Inferior parietal cortex (tissue), 1 donor: ENCODE measurements at regions not wholly inside any gene's neighbourhood (a gene's known extent, or its start where the extent isn't known, plus 50 kb on each side); places are given as distances from the start of the nearest gene placed in this dataset.

Source experiments
- DNase-seq: peaks from one replicate; pipeline ENCODE4 v3.0.0-alpha.2; 2016; ENCODE audit errors: extremely low spot score

DNA sequence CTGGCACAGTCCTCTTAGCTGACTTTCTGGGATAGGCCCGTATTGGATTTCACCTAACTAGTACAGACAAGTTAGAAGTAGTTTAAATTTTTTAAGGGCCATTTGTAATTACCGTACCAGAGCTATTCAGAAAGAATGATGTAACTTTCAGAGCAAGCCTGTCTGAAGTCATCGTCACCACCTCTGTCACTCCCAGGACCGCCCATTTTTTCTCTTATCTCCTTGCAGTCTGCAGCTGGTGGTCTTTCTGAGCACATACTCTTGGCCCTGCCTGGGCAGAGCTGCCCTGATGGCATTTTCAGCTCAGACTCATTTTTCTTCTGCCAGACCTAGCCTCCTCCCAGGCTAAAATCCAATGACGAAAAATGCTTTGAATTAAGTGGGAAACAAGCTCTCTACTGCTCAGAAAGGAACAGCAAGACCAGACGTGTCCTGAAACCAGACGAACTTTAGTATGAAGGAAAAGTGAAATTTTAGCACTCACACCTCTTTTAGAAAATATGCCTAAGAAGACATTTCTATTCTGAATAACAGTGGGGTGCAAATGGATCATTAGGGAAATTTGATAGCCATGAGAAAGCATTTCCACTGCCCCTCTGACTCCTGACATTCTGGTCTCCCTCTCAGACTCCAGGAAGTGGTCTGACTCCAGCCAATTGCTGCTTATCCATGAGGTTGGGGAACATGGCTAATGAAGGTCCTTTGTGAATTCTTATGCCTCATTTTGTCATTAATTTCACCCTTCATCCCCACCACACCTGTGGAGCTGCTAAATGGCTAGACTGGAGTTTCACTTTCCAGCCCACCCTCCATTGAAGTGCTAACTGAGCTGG lies 162.4 kb upstream of the GYPA start:
- DNase-seq: no peak

DNA sequence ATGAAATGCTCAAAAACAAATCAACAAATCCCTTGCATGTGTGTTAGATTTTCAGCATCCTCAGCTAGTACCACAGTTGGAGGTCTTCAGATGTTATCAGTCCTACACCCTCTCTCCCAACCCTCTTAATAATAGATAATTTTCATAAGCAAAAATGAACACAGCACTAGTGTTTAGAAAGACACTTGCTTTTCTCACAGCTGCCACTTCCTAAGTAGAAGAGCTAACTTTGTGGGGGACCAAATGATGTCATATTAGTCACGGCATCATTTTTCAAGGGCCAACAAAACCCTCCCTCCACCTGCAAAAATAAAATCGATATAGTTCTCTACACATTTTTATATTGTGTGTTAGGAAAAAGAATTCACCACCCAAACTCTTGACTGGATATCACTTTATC lies 163.5 kb upstream of the GYPA start:
- DNase-seq: no peak

DNA sequence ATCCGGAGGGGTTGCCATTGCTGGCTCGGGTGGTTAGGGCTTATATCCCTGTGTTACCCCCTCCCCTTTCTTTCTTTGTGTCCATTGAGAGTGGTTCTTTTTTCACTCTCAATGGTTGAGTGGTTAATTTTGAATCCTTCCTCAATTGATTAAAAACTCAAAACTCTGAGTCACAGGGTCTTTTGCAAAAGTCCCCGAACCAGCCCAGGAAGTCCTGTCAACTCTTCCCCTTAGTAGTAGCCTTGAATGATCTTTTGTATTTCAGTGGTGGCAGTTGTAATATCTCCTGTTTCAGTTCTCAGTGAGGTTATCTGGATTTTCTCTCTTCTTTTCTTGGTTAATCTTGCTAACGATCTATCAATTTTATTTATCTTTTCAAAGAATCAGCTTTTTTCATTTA lies 170.0 kb upstream of the GYPA start:
- no peak for DNase-seq

DNA sequence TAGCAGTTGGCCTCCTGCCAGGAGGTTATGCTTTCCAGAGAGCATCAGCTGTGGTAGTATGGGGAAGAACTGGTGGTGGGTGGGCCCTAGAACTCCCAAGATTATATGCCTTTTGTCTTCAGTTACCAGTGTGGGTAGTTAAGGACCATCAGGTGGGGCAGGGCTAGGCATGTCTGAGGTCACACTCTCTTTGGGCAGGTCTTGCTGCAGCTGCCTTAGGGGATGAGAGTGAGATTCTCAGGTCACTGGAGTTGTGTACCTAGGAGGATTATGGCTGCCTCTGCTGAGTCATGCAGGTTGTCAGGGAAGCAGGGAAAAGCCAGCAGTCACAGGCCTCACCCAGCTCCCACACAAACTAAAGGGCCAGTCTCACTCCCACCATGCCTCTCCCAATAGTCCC lies 172.9 kb upstream of the GYPA start:
- no peak for DNase-seq

DNA sequence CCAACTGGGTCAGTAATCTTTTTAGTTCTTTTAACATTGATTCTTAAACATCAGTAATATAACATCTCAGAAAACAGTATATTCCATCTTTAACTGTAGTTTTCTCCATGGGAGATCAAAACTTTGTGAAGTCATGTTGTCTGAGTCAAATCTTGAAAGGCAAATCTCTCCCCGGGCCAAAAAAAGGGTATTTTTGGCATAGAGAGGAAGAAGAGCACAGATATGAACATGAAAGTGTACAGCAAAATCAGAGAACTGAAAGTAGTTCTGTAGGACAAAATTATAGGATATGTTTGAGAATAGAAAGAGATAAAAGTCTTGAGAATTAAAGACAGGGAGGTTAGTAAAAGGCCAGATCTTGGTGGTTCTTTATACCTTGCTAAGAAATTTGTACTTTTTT lies 176.4 kb upstream of the GYPA start:
- DNase-seq: no peak

DNA sequence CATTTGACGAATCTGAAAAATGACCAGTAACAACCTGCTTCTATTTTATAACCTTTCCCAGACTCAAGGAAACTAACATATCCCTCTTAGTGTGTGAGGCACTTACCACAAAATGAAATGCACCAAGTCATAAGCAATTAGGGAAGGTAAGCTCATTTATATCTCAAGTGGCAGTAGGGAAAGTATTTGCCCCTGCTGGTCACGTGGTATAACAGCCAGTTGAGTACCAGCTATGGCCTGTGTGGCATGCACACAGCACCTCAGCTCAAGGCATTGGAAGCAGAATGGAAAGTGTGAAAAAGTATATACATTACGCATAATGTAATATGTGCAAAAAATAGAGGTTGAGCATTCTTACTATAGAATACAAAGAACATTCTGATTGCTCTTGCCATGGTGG lies 178.3 kb upstream of the GYPA start:
- no peak for DNase-seq

DNA sequence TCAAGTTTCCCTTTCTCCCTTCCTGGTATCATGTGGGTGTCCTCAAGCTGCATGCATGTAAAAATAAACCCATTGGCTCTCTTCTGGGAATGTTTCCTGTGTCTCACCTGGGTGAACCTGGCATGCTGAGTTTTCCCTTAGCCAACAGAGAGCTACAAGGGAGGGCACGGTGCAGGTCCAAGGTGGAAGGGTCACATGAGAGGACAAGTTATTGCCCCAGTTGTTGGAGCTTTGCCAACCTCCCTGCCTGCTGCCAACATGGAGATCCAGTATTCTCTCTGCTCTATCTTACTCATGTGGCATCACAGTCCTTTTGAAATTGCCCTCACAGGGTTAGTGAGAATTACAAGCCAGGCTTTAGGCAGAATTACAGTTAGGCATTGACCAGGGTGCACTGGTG lies 196.1 kb upstream of the GYPA start:
- no peak for DNase-seq

DNA sequence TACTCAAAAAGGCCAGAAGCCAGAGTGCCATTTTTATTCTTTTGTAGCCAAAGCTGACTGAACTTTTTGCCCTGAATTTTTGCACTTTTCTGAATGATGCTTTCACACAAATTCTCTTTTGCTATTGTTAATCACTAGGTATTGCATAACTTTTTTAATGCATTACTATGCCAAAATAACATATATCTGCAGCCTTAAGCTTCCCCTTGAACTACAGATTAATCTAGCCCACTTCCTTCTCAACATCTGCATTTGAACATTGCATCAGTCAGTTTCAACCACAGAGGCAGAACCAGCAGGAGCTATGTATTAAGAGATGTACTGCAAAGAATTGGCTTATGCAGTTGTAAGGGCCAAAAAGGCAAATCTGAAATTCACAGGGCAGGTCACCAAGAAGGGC lies 197.6 kb upstream of the GYPA start:
- DNase-seq: no peak

DNA sequence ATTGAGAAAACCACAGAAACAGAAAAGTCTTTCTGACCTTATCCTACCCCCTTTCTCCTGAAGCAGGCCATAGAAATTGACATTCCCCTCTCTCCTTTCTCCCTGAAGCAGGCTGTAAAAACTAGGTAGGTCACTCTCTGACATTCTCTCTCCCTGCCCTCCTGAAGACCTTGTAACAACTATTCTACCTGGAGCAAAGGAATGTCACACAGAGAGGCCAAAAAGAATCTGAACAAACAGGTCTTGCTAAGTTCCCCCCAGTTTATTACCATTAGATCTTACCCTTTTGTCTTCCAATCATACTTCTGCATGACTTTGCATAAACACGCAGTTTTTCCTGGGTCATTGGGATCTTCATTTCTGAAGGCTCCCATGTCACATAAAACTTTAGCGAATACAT lies 198.3 kb upstream of the GYPA start:
- DNase-seq: no peak

DNA sequence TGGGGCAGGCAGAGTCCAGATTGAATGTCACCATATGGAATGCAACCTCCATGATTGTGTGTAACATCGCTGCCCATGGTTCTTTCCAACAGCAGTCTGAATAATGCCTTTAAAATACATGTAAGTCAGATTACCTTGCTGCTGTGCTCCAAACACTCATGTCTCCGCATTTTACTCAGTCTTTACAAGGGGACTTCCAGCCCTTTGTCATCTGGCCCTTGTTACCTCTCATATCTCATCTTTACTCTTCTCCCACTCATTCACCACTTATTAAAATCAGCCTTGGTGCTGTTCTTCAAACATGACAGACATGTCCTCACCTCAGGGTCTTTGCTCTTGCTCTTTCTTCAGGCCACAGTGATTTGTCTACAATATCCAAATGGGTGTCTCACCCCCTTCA lies 200.4 kb upstream of the GYPA start:
- no peak for DNase-seq

DNA sequence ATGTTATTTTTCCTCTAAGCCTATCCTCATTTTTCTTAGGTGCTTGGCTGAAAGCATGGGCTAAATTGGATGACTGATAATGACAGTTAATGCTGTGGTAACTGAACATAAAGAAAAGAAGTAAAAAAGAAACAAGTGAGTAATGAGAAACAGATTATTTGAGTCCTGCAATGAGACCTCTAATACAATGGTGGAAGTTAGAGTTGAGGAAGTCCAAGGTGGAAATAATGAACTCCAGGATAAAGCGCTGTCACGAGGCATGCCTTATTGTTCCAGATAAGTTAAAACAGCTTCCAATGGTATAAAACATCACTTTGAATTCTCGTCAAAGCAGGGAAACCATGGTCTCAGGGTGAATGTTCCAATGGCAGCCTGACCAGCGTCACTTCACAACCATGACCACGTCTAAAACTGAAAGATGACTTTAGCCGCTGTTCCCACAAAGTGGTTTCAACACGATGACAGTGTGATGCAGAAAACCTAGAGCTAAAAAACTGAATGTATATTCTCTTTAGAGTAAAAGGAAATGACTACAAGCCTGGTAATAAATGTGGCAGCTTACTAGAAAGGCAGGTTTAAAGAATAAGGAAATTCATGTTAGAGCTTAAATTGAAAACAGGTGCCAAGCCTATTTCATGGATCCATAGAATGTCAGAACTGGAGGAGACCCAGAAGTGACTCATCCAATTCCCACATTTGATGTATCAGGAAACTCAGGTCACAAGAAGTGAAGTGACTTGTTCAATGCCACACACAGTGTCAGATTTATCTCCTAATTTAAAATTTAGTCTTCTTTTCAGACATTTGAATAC lies 202.6 kb upstream of the GYPA start:
- no peak for DNase-seq

DNA sequence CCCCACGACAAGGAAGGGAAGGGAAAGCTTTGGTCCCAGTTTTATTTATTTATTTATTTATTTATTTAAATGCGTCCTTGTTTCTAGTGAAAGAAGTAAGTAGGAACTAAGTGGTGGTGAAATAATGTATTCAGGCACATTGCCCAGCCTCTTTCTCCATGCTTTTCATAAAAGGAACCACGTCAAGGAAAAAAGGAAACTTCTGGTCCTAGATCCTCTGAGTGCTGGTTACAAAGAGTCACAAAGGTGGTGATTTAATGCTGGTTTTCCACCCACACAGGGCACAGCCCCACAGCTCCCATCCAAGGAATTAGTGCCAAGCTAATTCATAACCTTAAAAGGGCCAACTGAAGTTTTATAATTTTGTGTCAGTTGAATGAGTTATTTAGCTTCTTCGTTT lies 206.6 kb upstream of the GYPA start:
- no peak for DNase-seq

DNA sequence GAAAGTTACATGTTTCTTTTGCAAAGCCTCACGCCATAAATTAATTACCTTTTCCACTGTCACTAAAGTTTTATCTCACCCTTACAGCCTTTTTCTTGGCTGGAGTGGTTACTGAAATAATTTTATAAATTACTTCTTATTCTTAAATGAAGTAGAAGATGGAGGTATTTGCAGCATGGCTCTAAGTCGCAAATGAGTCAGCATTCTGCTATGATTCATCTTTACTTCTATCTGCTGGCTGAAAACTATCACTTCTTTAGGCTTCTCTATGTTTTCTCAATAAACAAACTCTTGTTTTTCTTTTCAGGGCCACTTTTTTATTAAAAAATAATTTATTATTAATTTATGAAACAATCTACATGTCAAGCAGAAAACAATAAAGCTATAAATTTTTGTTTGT lies 210.2 kb upstream of the GYPA start:
- no peak for DNase-seq

DNA sequence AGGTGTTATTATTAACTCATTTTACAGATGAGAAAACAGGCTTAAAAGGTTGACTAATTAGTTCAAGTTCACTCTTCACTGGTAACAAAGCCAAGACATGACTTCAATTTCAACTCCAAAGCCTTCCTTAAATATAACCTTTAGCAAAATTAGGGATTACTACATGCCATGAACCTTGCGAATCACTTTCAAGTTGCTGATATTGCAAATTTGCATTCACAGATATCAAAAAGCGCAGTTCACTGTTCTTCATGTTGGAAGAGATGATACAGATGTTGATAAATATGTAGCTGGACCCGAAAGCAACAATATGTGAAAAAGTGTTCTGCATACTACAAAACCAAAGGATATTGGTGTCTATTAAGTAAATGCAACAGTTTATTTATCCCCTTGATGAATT lies 210.8 kb upstream of the GYPA start:
- DNase-seq: no peak

DNA sequence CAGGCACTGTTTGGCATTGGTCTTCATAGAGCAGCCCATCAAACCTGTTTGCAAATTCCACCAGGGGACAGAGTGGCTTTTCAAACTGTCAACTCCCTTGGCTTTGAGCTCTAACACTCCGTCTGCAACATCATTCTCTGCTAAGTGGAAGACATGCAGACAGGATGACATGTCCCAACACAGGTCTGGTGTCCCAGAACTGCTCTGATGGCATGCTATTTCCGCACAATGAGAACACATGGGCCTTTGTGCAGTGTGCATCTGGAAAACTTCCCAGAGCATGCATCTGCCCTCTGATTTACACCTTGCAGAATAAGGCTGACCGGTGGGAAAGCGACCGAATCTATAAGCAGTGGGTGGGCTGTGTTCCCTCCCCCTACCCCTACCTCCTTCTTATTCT lies 212.8 kb upstream of the GYPA start:
- DNase-seq: no peak

DNA sequence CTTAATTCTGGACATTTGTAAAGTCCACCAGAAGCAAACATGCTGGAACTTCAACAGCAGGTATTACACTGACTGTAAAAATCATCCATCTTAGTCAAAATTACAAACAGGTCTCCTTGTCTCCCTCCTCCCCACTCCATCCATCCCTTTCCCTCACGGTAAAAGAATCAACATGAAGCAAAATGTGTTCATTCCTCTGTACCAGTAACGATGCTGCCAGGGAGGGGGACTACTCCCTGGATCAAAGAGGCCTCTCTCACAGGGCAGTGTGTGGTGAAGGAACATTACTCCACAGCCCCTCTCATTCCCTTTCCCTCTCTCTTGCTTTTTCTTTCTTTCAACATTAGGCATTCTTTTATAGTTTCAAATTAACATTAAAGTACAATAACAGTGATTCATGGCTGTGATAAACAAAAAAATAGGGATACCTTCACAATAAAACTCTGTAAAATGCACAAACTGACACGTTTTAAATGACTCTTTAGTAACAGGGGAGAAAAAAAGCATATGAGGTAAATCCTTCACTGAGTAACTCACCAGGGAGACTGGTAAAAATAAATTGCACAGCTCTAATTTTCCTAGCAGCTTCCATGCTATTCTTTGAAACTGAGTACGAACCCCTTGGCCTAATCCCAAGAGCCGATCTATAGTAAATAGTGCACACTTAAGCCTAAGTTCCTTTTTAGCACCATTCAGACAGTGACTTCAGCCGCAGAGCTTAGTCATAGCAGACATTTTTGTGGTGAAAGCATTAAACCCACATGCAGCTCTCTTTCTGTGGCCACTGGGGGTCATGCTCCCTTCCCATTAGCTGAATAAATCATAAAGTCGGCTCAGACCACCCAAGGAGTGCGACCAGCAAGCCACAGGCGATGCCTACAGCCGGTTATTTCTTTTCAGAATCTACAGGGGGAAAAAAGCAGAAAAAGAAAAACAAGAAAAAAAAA lies 215.6 kb upstream of the GYPA start:
- DNase-seq: no peak

DNA sequence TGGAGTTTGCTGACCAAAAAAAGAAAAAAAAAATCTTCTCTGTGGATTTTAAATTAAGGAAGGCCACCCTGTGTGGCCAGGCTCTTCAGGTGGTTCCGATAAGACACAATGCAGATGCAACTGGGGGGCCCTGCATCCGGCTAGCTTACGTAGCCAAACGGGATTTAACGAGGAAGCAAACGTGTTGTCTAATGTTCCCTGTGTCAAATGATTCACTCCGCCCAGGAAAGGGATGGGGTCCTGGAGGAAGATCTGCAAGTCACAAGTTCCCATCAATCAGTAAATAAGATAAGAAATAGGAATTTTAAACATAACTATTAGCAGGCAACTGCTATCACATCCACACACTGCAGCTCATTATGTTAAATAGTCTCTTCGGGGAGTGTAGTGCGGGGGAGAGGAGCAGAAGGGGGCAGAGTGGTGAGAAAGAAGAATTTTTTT lies 216.4 kb upstream of the GYPA start:
- DNase-seq: no peak

DNA sequence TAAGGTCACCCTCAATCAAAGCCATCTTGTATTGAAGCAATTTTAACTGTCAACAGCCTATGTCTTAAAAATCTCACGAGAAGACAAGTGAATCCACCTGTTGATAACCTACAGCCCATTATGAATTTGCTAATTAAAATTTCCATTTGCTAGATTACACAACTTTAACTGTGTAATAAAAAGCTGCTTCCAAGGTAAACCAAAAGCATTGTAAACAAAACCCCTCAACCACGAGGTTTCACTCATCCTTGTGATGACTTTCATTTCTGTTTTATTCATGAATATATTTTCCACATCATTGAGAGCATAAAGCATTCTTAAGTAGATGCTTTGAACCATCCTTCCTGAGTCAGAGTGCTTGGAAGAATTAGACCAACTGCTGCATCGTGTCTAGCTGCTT lies 217.5 kb upstream of the GYPA start:
- no peak for DNase-seq

DNA sequence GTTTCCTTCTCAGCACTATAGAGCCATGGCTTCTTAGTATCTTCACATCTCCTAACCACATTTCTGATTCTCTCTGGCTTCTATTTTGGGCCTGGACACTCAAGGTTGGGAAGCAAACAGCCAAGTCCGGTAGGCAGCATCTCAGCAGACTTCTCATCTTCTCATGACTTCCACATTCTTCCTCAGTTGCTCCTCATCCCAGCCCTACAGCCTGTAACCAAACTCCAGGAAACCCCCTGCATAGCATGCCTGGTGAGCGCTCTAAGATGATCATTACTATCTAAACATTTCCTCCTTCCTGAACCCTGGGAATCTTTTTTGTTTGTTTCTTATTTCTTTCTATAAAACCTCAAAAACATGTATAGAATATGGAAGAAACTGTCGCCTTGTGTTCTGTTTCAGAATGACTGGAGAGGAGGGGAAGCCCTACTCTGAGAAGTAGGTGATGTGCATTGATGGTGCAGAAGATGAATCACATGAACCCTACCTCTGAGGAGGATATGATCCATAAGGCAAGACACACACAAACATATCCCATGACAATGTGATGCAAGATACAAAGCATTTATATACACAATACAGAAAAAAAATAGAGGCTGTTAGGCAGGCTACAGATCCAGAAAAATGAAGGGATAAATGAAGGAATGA lies 219.8 kb upstream of the GYPA start:
- no peak for DNase-seq

DNA sequence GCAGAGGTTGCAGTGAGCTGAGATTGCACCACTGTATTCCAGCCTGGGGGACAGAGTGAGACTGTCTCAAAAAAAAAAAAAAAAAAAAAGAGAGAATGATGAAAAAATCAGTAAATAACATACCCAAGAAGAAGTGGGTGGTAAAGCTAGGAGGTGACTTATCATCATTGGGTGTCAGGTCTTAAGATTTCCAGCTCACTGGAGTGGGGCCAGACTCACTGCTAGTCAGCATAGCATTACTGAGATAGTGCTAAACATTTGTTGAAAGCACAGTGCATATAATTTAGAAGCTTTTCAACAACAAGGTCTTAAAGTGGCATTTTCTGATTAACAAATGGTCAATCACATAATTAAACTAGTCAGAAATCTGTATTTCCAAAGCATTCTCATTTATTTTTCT lies 221.8 kb upstream of the GYPA start:
- no peak for DNase-seq

DNA sequence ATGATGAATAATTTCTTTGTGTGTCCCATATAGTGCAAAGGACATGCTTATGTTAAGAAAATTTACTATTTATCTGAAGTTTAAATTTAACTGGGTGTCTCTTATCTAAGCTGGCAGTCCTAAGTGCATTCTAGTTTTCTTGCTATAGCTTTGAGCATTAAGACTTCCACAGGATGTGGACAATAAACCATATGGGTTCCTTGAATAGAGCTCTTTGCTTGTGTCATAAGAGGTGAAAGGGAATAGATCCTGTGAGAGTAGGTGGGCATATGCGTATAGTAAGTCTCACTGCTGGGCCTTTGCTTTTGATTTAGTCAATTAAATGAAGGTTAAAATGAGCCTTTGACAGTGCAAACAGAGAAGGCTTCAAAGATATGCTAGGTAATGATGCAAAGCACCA lies 223.4 kb upstream of the GYPA start:
- no peak for DNase-seq

DNA sequence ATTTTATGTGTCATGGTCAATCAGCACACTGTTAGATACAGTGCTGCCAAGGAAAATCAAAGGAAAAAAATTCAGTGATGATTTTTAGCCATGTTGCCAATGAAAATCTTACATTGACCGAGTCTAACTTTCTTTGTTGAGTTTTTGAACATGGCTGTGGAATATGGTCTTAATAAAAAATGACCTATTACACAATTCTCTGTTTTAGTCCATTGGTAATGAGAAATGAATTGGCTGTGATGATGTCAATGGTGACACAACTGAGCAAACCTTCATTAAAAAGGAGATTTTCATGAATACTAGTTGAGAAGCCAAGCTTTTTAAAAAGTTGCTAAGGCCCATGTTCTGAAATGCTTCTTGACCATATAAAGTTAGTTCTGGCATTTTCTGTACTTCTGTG lies 225.9 kb upstream of the GYPA start:
- DNase-seq: no peak
